GM23338 (cell line): ENCODE measurements at regions not wholly inside any gene's neighbourhood (a gene's known extent, or its start where the extent isn't known, plus 50 kb on each side); places are given as distances from the start of the nearest gene placed in this dataset.

Experiments
- ATAC-seq: fragments of 200-7000 bp; cut with Tn5 transposase; 3 replicates; pipeline ENCODE4 v1.9.1; 2020
- DNase-seq: peaks from one replicate; pipeline ENCODE4 v3.0.0-alpha.2; 2015; ENCODE audit warnings: low spot score
- H2AFZ ChIP-seq: fragments of 200-600 bp; sonication (generic); 2 replicates; pipeline ENCODE4 v1.8.0; 2016; ENCODE audit warnings: antibody characterized with exemption, mild to moderate bottlenecking, moderate library complexity
- H3F3A ChIP-seq: fragments of 200-600 bp; sonication (generic); replicated peaks from 2 replicates; pipeline ENCODE4 v1.8.0; 2017; ENCODE audit warnings: antibody characterized with exemption, mixed run types, low read depth
- H3K27ac ChIP-seq: fragments of 200-600 bp; sonication (generic); 2 replicates; pipeline ENCODE4 v1.6.1; 2016; ENCODE audit warnings: low read depth
- H3K27me3 ChIP-seq: fragments of 200-600 bp; sonication (generic); 2 replicates; pipeline ENCODE4 v1.8.0; 2016; ENCODE audit warnings: mild to moderate bottlenecking, mixed run types, moderate library complexity; ENCODE audit not compliant: insufficient read depth
- H3K36me3 ChIP-seq: fragments of 200-600 bp; sonication (generic); 2 replicates; pipeline ENCODE4 v1.8.0; 2016; ENCODE audit warnings: mild to moderate bottlenecking; ENCODE audit not compliant: insufficient read depth
- H3K4me1 ChIP-seq: fragments of 200-600 bp; sonication (generic); 2 replicates; pipeline ENCODE4 v1.8.0; 2016; ENCODE audit warnings: mild to moderate bottlenecking, moderate library complexity; ENCODE audit not compliant: insufficient read depth
- H3K4me2 ChIP-seq: fragments of 200-600 bp; sonication (generic); 2 replicates; pipeline ENCODE4 v1.7.1; 2017; ENCODE audit warnings: mixed run types
- H3K4me3 ChIP-seq: fragments of 200-600 bp; sonication (generic); 2 replicates; pipeline ENCODE4 v1.6.1; 2016; ENCODE audit warnings: mixed run types
- H3K79me2 ChIP-seq: fragments of 200-600 bp; sonication (generic); replicated peaks from 2 replicates; pipeline ENCODE4 v1.8.0; 2017; ENCODE audit warnings: mild to moderate bottlenecking; ENCODE audit not compliant: insufficient read depth
- H3K9me2 ChIP-seq: fragments of 200-600 bp; sonication (generic); 2 replicates; pipeline ENCODE4 v1.8.0; 2017; ENCODE audit not compliant: insufficient read depth
- H4K20me1 ChIP-seq: fragments of 200-600 bp; sonication (generic); replicated peaks from 2 replicates; pipeline ENCODE4 v1.8.0; 2017; ENCODE audit warnings: mild to moderate bottlenecking; ENCODE audit not compliant: insufficient read depth
- H3K27ac Mint-ChIP-seq: 2 replicates; pipeline ENCODE4 v1.8.0; 2020; ENCODE audit warnings: inconsistent platforms, mild to moderate bottlenecking, moderate library complexity, mixed read lengths
- H3K27me3 Mint-ChIP-seq: 3 replicates; pipeline ENCODE4 v1.8.0; 2022; ENCODE audit warnings: low read depth, mild to moderate bottlenecking, moderate library complexity, mixed read lengths, inconsistent platforms; ENCODE audit not compliant: insufficient read depth, poor library complexity
- H3K36me3 Mint-ChIP-seq: 3 replicates; pipeline ENCODE4 v1.8.0; 2021; ENCODE audit warnings: low read depth, mild to moderate bottlenecking, inconsistent platforms, moderate library complexity, mixed read lengths
- H3K4me1 Mint-ChIP-seq: 3 replicates; pipeline ENCODE4 v1.8.0; 2020; ENCODE audit warnings: mild to moderate bottlenecking, inconsistent platforms, mixed read lengths
- H3K4me3 Mint-ChIP-seq: 3 replicates; pipeline ENCODE4 v1.8.0; 2021; ENCODE audit warnings: moderate library complexity, mild to moderate bottlenecking, inconsistent platforms, mixed read lengths
- H3K9me3 Mint-ChIP-seq: 3 replicates; pipeline ENCODE4 v1.8.0; 2020; ENCODE audit warnings: moderate library complexity, mild to moderate bottlenecking, inconsistent platforms, mixed read lengths
- EZH2phosphoT487 ChIP-seq: fragments of 200-600 bp; sonication (generic); IDR thresholded peaks from one replicate; pipeline ENCODE4 v1.8.1; 2018; ENCODE audit warnings: antibody characterized with exemption; ENCODE audit not compliant: unreplicated experiment
- POLR2AphosphoS5 ChIP-seq: IDR thresholded peaks from 2 replicates; pipeline ENCODE4 v1.6.1; 2016; ENCODE audit warnings: antibody characterized with exemption, low read depth
- ZNF114 ChIP-seq: fragments of 250-450 bp; sonication (Bioruptor Pico); IDR thresholded peaks from 2 replicates; pipeline ENCODE4 v1.5.0; 2020; ENCODE audit warnings: mild to moderate bottlenecking, moderate library complexity
- ZNF331 ChIP-seq: fragments of 250-450 bp; sonication (Bioruptor Pico); IDR thresholded peaks from 2 replicates; pipeline ENCODE4 v1.5.0; 2020; ENCODE audit warnings: low read depth, mild to moderate bottlenecking, moderate library complexity
- TF ChIP-seq, protein P1 (sequence below): fragments of 250-450 bp; sonication (Bioruptor Pico); IDR thresholded peaks from 2 replicates; pipeline ENCODE4 v1.5.0; 2020; ENCODE audit warnings: mild to moderate bottlenecking, moderate library complexity

DNA sequence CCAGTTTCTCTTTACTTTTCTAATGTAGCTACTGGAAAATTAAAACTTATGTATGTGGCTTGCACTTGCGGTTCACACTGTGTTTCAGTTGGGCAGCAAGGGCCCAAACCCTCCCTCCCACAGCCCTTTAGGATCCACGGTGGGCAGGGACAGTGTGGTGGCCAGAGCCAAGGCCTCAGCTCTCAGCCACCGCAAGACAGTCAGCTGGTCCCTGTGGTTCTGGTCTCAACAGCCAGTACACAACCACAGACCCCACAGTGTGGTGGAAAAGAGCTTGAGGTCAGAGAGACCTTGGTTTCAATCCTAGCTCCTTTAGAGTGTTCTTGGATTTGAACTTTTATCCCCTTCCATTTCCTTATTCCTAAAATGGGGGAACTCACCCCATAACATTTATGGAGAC, 153.0 kb upstream of the SMIM23 start:
- no peaks in the 10 kb centered on the region for H3K79me2 ChIP-seq
- no peak overlapping the region for H3K4me3 Mint-ChIP-seq
- H3K4me1 ChIP-seq: peaks cover 5% of the 10 kb centered on the region
- H3K36me3 ChIP-seq: no peaks in the 10 kb centered on the region
- H4K20me1 ChIP-seq: no peaks in the 10 kb centered on the region; the same call in 1 of the 2 replicates
- H3K27ac Mint-ChIP-seq: no peak overlapping the region
- H3K4me2 ChIP-seq: no peak overlapping the region
- H3K4me1 Mint-ChIP-seq: peaks cover 9% of the 10 kb centered on the region; the same call in 1 of the 3 replicates
- no peak for DNase-seq
- H3K27me3 Mint-ChIP-seq: peaks cover 41% of the 10 kb centered on the region
- H3F3A ChIP-seq: no peaks in the 10 kb centered on the region
- H3K9me2 ChIP-seq: no peaks in the 10 kb centered on the region
- no peak for TF ChIP-seq POLR2AphosphoS5
- TF ChIP-seq EZH2phosphoT487: no peak
- no peak for TF ChIP-seq ZNF114 (CRISPR knock-in tag)
- TF ChIP-seq ZNF331 (CRISPR knock-in tag): no peak
- H3K27ac ChIP-seq: no peak overlapping the region
- peaks cover 40% of the 10 kb centered on the region for H3K27me3 ChIP-seq
- H3K4me3 ChIP-seq: no peak overlapping the region
- H3K36me3 Mint-ChIP-seq: no peaks in the 10 kb centered on the region
- H3K9me3 Mint-ChIP-seq: no peaks in the 10 kb centered on the region
- H2AFZ ChIP-seq: no peak overlapping the region
- no peak for ATAC-seq

DNA sequence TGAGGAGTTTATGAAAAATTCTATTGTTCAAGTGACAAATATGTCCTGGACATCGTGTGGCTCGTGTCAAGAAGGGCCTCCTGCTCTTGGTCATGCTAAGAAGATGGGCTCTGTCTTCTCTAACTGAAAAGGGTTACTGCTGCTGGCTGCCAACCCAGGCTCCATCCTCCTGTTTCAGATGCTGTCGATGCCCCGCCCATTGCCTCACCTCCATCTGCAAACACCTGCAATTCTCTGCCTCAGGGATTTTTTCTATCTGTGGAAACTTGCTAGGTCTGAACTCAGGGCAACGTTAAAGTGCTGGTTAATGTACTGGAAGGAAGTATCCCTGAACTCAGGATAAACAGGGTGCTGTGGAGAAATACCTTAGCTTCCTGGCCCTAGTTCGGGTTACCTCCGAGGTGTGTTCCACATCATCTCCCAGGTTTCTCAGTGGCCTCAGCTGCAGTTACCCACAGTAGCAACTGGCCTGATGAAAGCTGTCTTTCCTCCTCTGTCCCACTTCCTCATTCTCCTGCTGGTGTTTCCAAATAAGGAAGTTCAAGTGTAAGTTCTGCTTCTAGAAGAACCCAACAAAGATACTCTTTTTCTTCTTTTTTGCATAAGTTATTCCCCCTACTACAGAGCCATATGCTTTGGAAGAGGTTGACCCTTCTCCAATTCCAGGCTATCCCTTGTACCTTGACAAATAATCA, 151.7 kb upstream of the SMIM23 start:
- Mint-ChIP-seq H3K27ac (no peak overlapping the region), H3K27me3 (peaks cover 33% of the 10 kb centered on the region), H3K9me3 (no peaks in the 10 kb centered on the region), H3K36me3 (no peaks in the 10 kb centered on the region), H3K4me3 (no peak overlapping the region), H3K4me1 (peaks cover 5% of the 10 kb centered on the region; the same call in 1 of the 3 replicates)
- no peak overlapping the region for H2AFZ ChIP-seq
- no peaks in the 10 kb centered on the region for H3K36me3 ChIP-seq
- DNase-seq: no peak
- no peaks in the 10 kb centered on the region; the same call in 1 of the 2 replicates for H4K20me1 ChIP-seq
- peaks cover 27% of the 10 kb centered on the region for H3K27me3 ChIP-seq
- H3K27ac ChIP-seq: no peak overlapping the region
- H3K4me2 ChIP-seq: no peak overlapping the region
- no peak for ATAC-seq
- H3K4me1 ChIP-seq: peaks cover 5% of the 10 kb centered on the region
- no peaks in the 10 kb centered on the region for H3K9me2 ChIP-seq
- no peaks in the 10 kb centered on the region for H3K79me2 ChIP-seq
- TF ChIP-seq, protein P1, sequence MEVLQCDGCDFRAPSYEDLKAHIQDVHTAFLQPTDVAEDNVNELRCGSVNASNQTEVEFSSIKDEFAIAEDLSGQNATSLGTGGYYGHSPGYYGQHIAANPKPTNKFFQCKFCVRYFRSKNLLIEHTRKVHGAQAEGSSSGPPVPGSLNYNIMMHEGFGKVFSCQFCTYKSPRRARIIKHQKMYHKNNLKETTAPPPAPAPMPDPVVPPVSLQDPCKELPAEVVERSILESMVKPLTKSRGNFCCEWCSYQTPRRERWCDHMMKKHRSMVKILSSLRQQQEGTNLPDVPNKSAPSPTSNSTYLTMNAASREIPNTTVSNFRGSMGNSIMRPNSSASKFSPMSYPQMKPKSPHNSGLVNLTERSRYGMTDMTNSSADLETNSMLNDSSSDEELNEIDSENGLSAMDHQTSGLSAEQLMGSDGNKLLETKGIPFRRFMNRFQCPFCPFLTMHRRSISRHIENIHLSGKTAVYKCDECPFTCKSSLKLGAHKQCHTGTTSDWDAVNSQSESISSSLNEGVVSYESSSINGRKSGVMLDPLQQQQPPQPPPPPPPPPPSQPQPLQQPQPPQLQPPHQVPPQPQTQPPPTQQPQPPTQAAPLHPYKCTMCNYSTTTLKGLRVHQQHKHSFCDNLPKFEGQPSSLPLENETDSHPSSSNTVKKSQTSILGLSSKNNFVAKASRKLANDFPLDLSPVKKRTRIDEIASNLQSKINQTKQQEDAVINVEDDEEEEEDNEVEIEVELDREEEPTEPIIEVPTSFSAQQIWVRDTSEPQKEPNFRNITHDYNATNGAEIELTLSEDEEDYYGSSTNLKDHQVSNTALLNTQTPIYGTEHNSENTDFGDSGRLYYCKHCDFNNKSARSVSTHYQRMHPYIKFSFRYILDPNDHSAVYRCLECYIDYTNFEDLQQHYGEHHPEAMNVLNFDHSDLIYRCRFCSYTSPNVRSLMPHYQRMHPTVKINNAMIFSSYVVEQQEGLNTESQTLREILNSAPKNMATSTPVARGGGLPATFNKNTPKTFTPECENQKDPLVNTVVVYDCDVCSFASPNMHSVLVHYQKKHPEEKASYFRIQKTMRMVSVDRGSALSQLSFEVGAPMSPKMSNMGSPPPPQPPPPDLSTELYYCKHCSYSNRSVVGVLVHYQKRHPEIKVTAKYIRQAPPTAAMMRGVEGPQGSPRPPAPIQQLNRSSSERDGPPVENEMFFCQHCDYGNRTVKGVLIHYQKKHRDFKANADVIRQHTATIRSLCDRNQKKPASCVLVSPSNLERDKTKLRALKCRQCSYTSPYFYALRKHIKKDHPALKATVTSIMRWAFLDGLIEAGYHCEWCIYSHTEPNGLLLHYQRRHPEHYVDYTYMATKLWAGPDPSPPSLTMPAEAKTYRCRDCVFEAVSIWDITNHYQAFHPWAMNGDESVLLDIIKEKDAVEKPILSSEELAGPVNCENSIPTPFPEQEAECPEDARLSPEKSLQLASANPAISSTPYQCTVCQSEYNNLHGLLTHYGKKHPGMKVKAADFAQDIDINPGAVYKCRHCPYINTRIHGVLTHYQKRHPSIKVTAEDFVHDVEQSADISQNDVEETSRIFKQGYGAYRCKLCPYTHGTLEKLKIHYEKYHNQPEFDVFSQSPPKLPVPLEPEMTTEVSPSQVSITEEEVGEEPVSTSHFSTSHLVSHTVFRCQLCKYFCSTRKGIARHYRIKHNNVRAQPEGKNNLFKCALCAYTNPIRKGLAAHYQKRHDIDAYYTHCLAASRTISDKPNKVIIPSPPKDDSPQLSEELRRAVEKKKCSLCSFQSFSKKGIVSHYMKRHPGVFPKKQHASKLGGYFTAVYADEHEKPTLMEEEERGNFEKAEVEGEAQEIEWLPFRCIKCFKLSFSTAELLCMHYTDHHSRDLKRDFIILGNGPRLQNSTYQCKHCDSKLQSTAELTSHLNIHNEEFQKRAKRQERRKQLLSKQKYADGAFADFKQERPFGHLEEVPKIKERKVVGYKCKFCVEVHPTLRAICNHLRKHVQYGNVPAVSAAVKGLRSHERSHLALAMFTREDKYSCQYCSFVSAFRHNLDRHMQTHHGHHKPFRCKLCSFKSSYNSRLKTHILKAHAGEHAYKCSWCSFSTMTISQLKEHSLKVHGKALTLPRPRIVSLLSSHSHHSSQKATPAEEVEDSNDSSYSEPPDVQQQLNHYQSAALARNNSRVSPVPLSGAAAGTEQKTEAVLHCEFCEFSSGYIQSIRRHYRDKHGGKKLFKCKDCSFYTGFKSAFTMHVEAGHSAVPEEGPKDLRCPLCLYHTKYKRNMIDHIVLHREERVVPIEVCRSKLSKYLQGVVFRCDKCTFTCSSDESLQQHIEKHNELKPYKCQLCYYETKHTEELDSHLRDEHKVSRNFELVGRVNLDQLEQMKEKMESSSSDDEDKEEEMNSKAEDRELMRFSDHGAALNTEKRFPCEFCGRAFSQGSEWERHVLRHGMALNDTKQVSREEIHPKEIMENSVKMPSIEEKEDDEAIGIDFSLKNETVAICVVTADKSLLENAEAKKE (CRISPR knock-in tag): no peak
- no peak for TF ChIP-seq ZNF331 (CRISPR knock-in tag)
- H3F3A ChIP-seq: no peaks in the 10 kb centered on the region
- H3K4me3 ChIP-seq: no peak overlapping the region
